NCI-H82 (cell line): ENCODE measurements at regions not wholly inside any gene's neighbourhood (a gene's known extent, or its start where the extent isn't known, plus 50 kb on each side); places are given as distances from the start of the nearest gene placed in this dataset.
A peak's percentile ranks its signal among the peaks of the same experiment; 100 is the strongest.
"Not testable (repeated sequence)": the region's sequence is repeated elsewhere in the genome, so short reads cannot be mapped to it uniquely, and the experiment has no call there.

Source experiments
- DNase-seq: peaks from one replicate; lab custom pipeline; 2025; lab: John Stamatoyannopoulos, UW

DNA sequence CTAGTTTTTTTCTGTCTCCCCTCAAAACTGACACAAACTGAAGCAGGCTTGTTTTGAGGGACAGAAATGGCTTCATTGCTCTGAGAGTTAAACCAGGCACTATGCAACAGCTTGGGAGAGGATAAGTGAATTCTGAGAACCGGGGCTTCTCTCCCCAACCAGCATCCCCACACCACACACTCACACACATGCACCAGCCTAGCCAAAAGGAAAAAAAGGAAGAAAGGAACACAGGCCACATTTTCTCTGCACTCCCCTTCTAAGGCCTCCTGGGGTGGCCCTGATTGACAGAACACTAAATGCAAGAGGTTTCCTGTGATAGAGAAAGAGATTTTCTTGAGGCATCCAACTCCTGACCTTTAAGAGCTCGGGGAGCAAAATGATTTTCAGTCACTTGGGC is 177.5 kb downstream of the TLE3 start:
- DNase-seq, result peak; percentile 65

- DNase-seq, result no peak
These were observed 175.8 kb downstream of the TLE3 start for GRCh38 chr15:69921626-69922619.

DNA sequence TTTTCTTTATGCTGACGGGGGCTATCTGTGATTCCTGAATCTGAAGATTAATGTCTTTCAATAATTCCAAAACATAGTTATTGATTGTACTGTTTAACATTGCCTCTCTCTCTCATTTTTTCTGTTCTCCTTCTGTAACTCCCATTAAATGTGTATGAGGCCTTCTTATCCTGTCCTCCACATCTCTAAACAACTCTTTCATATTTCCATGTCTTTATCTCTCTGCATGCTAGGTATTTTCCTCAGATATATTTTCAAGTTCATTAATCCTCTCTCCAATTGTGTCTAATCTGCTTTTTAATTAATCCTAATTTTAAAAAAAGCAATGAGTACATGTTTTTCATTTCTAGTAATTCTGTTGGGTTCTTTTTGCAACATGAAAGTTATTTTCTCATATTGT is 173.2 kb downstream of the TLE3 start:
- no peak for DNase-seq

GRCh38 chr15:69926006-69926405 is 171.7 kb downstream of the TLE3 start:
- DNase-seq, result peak; percentile 64

GRCh38 chr15:69926721-69927120 is 171.0 kb downstream of the TLE3 start:
- DNase-seq, result no peak

GRCh38 chr15:69928890-69929289 is 168.8 kb downstream of the TLE3 start:
- not testable (repeated sequence) for DNase-seq

DNA sequence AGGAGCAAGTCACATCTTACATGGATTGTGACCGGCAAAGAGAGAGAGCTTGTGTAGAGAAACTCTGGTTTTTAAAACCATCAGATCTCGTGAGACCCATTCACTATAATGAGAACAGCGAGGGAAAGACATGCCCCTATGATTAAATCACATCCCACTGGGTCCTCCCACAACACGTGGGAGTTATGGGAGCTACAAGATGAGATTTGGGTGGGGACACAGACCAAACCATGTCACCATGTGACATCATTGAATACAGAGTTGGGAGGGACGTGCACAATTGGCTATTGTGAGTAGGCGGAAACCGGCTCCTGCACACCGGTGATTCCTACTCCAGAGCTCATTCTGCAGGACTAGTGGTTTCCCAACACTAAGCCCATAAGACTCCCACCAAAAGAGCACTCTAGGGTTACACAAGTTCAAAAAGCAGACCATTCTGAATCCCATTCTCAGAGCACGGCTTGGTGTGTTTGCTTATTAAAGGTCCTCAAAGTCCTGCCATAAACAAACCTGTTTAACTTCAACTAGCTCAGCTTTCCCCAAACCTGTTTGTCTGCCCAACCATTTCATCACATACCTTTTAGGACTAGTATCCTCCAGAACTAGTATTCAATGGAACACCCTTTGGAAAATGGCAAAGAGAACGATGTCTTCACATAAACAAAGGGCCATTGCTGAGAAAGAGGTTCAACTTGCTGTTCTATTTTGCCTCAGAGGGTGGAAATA is 167.6 kb downstream of the TLE3 start:
- DNase-seq, result no peak

DNA sequence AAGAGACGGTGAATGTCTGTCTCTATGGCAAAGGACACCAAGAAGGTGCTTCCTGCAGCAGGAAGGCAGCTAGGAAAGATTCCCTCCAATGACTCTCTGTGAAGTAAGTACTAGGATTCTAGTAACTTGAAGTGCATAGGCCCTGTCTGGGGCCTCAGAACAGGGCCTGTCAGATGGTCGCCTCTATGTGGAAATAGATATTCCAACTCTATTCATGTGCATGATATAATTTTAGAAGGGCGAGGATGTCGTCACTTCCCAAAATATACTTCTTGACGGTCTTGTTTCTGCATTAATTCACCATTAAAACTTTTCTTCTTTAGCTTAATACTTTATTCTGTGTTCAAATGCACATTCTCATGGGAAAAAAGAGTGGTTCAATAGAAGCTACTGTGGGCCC is 167.0 kb downstream of the TLE3 start:
- no peak for DNase-seq

DNA sequence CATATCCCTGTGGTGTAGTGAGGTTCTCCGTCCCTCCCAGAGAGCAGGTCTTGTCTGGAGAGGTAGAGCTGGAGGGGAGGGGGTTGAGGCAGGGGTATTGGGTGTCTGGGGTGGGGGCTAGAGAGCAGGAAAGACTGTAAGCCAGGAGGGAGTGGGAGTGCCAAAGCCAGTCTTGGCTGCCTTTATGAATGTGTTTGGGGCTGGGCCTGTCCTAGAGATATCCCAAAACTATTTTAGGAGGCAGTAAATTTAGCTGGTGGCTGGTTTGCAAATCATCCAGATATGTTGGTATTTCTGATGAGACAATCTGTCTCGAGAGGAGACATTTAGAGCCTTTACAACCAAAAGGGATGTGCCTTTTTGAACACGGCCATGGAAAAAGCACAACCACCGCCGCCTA is 166.6 kb downstream of the TLE3 start:
- DNase-seq, result no peak

DNA sequence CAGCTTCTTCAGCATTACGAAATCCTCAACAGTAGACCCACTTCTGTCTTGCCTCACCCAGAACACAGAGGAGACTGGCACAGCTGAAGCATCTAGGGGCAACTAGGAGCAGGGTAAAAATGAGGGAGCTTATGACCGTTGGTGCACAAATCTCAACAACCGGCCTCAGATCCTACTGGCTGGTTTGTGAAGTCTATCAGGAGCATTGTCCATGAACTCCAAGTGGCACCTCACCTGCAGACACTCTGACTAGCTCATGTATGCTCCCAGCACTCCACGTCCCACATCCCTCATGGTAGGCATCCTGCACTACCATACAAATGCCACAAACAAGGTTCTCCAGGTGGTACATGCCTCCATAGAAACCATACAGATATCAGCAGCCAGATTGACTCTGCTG is 163.1 kb downstream of the TLE3 start:
- no peak for DNase-seq

DNA sequence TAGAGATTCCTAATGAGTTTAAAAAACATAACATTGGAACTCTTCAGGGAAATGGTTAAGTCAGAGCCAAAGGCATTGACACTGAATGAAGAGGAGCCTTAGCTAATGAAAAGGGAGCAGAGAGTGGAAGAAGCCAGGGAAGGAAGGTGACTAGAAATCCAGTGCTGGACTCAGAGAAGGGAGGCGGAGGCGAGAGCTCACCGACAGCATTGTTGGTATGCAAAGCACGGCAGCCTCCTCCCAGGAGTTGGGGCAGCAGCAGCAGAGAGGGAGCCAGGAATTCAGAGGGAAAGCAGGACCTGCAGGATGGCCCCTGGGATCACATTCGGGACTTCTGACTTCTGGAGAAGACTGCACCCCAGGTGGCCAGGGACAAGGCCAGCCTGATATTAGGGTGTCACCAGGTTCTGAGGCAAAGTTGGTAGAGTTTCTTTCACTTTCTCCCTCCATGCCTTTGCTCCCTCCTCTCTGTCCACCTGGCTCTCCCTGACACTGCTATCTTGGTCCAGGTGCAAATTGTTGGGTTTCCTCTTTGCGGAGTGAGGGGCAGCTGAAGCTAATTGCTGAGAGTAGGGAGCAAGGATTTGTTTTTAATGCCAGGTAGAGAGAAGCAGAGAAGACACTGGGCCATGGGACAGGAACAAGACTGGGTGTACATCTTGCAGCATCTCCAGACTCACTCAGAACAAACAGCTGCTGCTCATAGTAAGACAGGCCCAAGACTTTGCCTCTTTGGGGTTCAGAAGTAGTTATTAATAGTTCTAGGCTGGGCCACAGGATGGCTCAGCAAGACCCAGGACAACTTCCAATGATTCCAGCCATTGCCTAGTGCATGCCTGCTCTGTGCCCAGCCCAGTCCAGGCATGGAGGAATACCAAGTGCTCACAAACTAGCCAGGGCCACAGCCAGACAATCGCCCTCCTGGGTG is 157.9 kb downstream of the TLE3 start:
- no peak for DNase-seq

GRCh38 chr15:69940441-69941300 is 157.0 kb downstream of the TLE3 start:
- DNase-seq, result no peak

DNA sequence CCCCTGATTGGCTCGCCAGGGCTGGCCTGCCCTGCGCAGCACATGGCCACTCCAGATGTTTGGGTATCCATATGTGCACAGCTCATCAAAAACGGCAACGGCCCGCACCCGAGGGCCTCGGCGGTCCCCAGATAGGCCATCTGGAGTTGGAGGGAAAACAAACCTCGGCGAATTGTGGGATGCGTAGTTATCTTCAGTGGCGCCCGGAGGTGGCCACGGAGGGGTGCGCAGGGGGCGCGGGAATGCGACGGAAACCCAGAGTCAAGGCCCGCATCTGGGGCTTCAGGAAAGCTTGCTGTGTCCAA is 156.5 kb downstream of the TLE3 start:
- no peak for DNase-seq

DNA sequence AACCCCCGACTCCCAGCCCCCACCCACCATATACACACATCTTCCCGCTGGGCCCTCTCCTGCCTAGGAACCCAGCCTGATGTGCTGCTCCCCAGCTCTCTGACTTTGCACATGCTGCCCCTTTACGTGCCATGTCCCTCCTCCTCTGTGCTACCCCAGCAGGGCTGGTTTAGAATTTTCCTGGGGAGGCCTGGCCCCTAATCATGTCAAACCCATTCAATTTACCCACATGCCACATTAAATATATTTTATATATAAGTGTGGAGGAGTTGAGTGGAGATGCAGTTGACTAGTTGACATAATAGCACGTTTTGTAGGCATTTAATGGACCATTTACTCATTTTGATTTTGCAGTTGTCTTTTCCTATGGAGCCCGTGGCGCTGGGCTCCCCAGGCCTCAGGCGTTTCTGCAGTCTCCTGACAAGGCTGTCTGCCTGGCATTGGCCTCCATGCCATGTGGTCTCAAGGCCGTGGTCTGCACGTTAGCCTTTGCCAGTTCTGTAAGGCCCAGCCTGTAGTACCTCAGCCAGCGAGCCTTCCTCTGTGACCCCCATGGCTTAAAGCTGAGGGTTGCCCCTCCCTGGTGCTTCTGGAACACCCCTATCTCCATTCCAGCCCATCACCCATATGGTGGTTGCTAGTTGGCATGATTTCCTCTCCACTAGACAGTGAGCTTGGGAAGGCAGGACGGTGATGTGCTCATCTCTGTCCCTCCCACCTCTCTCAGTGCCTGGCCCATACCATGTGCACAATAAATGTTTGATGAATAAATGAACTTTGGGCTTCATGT is 155.8 kb downstream of the TLE3 start:
- no peak for DNase-seq

- DNase-seq, result no peak
These were observed 154.1 kb downstream of the TLE3 start for GRCh38 chr15:69943637-69944036.

GRCh38 chr15:69945729-69946128 is 152.0 kb downstream of the TLE3 start:
- DNase-seq, result no peak

GRCh38 chr15:69946870-69947269 is 150.8 kb downstream of the TLE3 start:
- no peak for DNase-seq

DNA sequence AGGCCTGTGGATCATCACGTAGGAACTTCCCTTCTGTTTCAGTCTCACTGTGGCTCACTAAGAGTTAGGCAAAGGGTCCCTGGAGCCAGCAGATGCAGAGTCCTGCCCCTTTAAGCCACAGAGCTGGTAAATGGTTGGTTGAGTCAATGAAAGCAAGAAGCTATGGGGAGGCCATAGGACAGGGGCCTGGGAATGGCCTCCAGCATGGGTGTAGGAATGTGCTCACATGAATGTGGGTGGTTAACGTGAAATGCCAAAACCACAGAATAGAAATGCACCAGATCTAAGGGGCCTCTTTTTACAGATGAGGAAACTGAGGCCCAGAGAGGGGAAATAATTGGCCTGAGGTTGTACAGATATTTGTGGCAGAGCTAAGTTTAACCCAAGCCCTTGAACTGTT is 150.3 kb downstream of the TLE3 start:
- DNase-seq, result no peak

DNA sequence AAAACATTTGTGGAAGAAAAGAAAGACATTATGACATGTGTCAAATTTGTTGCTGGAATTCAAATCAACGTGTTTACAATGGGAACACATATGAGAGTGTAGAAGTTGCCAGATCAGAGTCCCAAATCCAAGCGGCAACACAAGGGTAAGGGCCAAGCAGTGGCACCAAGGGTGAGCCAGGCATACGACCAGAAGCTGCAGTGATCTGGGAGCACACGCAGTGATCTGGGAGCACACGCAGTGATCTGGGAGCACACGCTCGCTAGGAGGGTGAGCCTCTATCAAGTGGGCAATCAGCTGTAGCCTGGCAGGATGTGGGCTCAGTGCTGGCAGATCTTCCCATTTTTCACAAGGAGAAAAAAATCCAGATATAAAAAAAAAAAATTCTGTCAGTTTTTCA is 148.2 kb downstream of the TLE3 start:
- DNase-seq, result no peak

GRCh38 chr15:69951256-69951897 is 146.3 kb downstream of the TLE3 start:
- DNase-seq, result no peak
